ENCODE measurements at regions not wholly inside any gene's neighbourhood (a gene's known extent, or its start where the extent isn't known, plus 50 kb on each side); places are given as distances from the start of the nearest gene placed in this dataset.
"Not testable (repeated sequence)": the region's sequence is repeated elsewhere in the genome, so short reads cannot be mapped to it uniquely, and the experiment has no call there.

- no peaks in the 10 kb centered on the region for H3K36me3 ChIP-seq
- no peak for TF ChIP-seq EP300 (IDR thresholded peaks at IDR 0.05)
- TF ChIP-seq POLR2AphosphoS5 (IDR thresholded peaks at IDR 0.05) = no peak
- TF ChIP-seq POLR2A (IDR thresholded peaks at IDR 0.05) = no peak
- no peak for TF ChIP-seq CTCF (IDR thresholded peaks at IDR 0.05)
- no peak overlapping the region for H3K4me3 ChIP-seq
- H3K27me3 ChIP-seq = no peaks in the 10 kb centered on the region
- WGBS, 2 donors = 78 to 84% methylated on average over 3 of the region's 3 CpGs
- ATAC-seq (ENCODE audit: low FRiP score in 2 of 2) (no peak), DNase-seq (no peak)
- H3K4me1 ChIP-seq = no peaks in the 10 kb centered on the region
- H3K27ac ChIP-seq = no peak overlapping the region
- no peaks in the 10 kb centered on the region for H3K9me3 ChIP-seq
Observed at GRCh38 chr7:91492773-91493172, 228.5 kb downstream of the FZD1 start.

DNA sequence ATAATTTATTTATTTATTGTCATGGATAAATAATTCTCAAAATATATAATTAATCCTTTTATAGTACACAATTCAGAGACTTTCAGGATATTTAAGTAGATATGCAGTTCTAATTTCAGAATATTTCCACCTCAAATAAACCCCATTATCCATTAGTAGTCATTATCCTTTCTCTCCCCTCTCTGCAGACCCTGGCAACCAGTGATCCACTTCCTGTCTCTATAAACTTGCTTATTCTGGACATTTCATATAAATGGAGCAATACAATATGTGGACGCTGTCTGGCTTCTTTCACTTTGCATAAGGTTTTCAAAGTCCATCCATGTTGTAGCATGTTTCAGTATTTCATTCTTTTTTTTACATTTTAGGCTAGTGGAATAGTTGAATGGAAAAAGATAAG, 230.2 kb downstream of the FZD1 start:
- no peak for DNase-seq
- H3K4me1 ChIP-seq = no peaks in the 10 kb centered on the region
- H3K27ac ChIP-seq = no peak overlapping the region
- WGBS, 2 donors = 58 to 86% methylated on average over 1 of the region's 1 CpG
- TF ChIP-seq CTCF (IDR thresholded peaks at IDR 0.05) (no peak), POLR2AphosphoS5 (IDR thresholded peaks at IDR 0.05) (no peak), POLR2A (IDR thresholded peaks at IDR 0.05) (no peak)
- no peaks in the 10 kb centered on the region for H3K27me3 ChIP-seq
- no peak for ATAC-seq (ENCODE audit: low FRiP score in 2 of 2)
- H3K36me3 ChIP-seq = no peaks in the 10 kb centered on the region
- H3K9me3 ChIP-seq = no peaks in the 10 kb centered on the region
- H3K4me3 ChIP-seq = no peak overlapping the region

- DNase-seq = no peak
- H3K27ac ChIP-seq = no peak overlapping the region
- H3K4me3 ChIP-seq = no peak overlapping the region
- H3K4me1 ChIP-seq = no peaks in the 10 kb centered on the region
- H3K36me3 ChIP-seq = no peaks in the 10 kb centered on the region
- H3K27me3 ChIP-seq = no peaks in the 10 kb centered on the region
- WGBS, 2 donors = 40 to 58% methylated on average over 1 of the region's 1 CpG
- peak in 1 of 2 donors; percentile 50 for ATAC-seq (ENCODE audit: low FRiP score in 2 of 2)
- H3K9me3 ChIP-seq = no peaks in the 10 kb centered on the region
- TF ChIP-seq POLR2AphosphoS5 (IDR thresholded peaks at IDR 0.05) = no peak
- no peak for TF ChIP-seq CTCF (IDR thresholded peaks at IDR 0.05)
- no peak for TF ChIP-seq POLR2A (IDR thresholded peaks at IDR 0.05)
- TF ChIP-seq EP300 (IDR thresholded peaks at IDR 0.05) = no peak
Observed at GRCh38 chr7:91496251-91496820, 232.1 kb downstream of the FZD1 start.

DNA sequence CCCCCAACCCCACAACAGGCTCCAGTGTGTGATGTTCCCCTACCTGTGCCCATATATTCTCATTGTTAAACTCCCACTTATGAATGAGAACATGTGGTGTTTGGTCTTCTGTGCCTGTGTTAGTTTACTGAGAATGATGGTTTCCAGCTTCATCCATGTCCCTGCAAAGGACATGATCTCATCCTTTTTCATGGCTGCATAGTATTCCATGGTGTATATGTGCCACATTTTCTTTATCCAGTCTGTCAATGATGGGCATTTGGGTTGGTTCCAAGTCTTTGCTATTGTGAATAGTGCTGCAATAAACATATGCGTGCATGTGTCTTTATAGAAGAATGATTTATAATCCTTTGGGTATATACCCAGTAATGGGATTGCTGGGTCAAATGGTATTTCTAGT, 233.0 kb downstream of the FZD1 start:
- DNase-seq; H3K27me3 ChIP-seq; H3K9me3 ChIP-seq; H3K36me3 ChIP-seq; H3K4me3 ChIP-seq; H3K27ac ChIP-seq; ATAC-seq (ENCODE audit: low FRiP score in 2 of 2); H3K4me1 ChIP-seq: not testable (repeated sequence)
- 95 to 100% methylated on average over 1 of the region's 1 CpG for WGBS, 2 donors

GRCh38 chr7:91503934-91504555, 239.8 kb downstream of the FZD1 start:
- no peak overlapping the region for H3K27ac ChIP-seq
- no peak for ATAC-seq (ENCODE audit: low FRiP score in 2 of 2)
- H3K27me3 ChIP-seq = no peaks in the 10 kb centered on the region
- no peak overlapping the region for H3K4me3 ChIP-seq
- no peak for DNase-seq
- no peaks in the 10 kb centered on the region for H3K9me3 ChIP-seq
- no peaks in the 10 kb centered on the region for H3K36me3 ChIP-seq
- TF ChIP-seq CTCF (IDR thresholded peaks at IDR 0.05) (no peak), EP300 (IDR thresholded peaks at IDR 0.05) (no peak), POLR2AphosphoS5 (IDR thresholded peaks at IDR 0.05) (no peak), POLR2A (IDR thresholded peaks at IDR 0.05) (no peak)
- WGBS, 2 donors = 61 to 66% methylated on average over 3 of the region's 3 CpGs
- H3K4me1 ChIP-seq = no peaks in the 10 kb centered on the region
